ENCODE measurements at regions not wholly inside any gene's neighbourhood (a gene's known extent, or its start where the extent isn't known, plus 50 kb on each side); places are given as distances from the start of the nearest gene placed in this dataset.

DNA sequence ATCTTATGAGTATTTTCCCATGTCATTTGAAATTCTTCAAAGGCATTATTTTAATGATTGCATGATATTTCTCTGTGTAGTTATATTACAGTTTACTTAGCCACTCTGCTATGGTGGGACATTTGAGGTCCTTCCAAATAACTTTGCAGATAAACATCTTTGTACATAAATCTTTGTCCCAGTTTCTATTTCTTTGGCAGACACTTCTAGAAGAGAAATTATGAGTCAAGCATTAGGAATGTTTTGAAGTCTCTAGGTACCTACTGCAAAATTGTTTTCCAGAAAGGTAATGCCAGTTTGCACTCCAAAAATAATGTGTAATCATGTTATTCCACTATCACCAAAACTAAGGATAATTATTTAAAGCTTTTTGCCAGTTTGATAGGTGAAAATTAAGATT is 149.7 kb downstream of the EN1 start:
- H2AFZ ChIP-seq (ENCODE audit: control insufficient read depth, low read depth, low read length) = no peak overlapping the region
- in situ Hi-C loops (cut with MboI) (no loop called here), intact Hi-C loops (cut with micrococcal nuclease; ENCODE audit: unreplicated experiment) (no loop called here)
- RAD21 ChIA-PET (ENCODE audit: unreplicated experiment) = no interaction called here
- BruUV-seq (replicated peaks) = no TSS peak
- POLR2A ChIA-PET = no interaction called here
- ATAC-seq (no peak), DNase-seq (ENCODE audit: low read depth, low spot score) (no peak), FAIRE-seq (no peak)
- no peaks in the 10 kb centered on the region for H3K4me1 ChIP-seq (ENCODE audit: control insufficient read depth, insufficient read depth, low read length)
- H3K9ac ChIP-seq (ENCODE audit: control insufficient read depth, insufficient read depth, low read length) = no peak overlapping the region
- SMC1A ChIA-PET (ENCODE audit: uncharacterized antibody, unreplicated experiment) = no interaction called here
- no peak for TF ChIP-seq ATF7 (IDR thresholded peaks at IDR 0.05; ENCODE audit: low read depth)
- TF ChIP-seq, protein P1, sequence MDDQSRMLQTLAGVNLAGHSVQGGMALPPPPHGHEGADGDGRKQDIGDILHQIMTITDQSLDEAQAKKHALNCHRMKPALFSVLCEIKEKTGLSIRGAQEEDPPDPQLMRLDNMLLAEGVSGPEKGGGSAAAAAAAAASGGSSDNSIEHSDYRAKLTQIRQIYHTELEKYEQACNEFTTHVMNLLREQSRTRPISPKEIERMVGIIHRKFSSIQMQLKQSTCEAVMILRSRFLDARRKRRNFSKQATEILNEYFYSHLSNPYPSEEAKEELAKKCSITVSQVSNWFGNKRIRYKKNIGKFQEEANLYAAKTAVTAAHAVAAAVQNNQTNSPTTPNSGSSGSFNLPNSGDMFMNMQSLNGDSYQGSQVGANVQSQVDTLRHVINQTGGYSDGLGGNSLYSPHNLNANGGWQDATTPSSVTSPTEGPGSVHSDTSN (IDR thresholded peaks at IDR 0.05; ENCODE audit: insufficient replicate concordance, low read depth, low read length) = no peak
- TF ChIP-seq KLF5 (IDR thresholded peaks at IDR 0.05; ENCODE audit: partially characterized antibody) = no peak
- TF ChIP-seq GATAD2B (conservative IDR thresholded peaks at IDR 0.05; ENCODE audit: low read depth) = no peak
- TF ChIP-seq, protein P2, sequence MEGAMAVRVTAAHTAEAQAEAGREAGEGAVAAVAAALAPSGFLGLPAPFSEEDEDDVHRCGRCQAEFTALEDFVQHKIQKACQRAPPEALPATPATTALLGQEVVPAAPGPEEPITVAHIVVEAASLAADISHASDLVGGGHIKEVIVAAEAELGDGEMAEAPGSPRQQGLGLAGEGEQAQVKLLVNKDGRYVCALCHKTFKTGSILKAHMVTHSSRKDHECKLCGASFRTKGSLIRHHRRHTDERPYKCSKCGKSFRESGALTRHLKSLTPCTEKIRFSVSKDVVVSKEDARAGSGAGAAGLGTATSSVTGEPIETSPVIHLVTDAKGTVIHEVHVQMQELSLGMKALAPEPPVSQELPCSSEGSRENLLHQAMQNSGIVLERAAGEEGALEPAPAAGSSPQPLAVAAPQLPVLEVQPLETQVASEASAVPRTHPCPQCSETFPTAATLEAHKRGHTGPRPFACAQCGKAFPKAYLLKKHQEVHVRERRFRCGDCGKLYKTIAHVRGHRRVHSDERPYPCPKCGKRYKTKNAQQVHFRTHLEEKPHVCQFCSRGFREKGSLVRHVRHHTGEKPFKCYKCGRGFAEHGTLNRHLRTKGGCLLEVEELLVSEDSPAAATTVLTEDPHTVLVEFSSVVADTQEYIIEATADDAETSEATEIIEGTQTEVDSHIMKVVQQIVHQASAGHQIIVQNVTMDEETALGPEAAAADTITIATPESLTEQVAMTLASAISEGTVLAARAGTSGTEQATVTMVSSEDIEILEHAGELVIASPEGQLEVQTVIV (IDR thresholded peaks at IDR 0.05; ENCODE audit: borderline replicate concordance, partially characterized antibody) = no peak
- no peak for TF ChIP-seq JUND (IDR thresholded peaks at IDR 0.05; ENCODE audit: low read depth, low read length)
- TF ChIP-seq BMI1 (IDR thresholded peaks at IDR 0.05; ENCODE audit: borderline replicate concordance) = no peak
- no peak for TF ChIP-seq CREM (IDR thresholded peaks at IDR 0.05; ENCODE audit: low read depth)
- TF ChIP-seq, protein P3, sequence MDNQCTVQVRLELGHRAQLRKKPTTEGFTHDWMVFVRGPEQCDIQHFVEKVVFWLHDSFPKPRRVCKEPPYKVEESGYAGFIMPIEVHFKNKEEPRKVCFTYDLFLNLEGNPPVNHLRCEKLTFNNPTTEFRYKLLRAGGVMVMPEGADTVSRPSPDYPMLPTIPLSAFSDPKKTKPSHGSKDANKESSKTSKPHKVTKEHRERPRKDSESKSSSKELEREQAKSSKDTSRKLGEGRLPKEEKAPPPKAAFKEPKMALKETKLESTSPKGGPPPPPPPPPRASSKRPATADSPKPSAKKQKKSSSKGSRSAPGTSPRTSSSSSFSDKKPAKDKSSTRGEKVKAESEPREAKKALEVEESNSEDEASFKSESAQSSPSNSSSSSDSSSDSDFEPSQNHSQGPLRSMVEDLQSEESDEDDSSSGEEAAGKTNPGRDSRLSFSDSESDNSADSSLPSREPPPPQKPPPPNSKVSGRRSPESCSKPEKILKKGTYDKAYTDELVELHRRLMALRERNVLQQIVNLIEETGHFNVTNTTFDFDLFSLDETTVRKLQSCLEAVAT (IDR thresholded peaks at IDR 0.05) = no peak
- no peak for TF ChIP-seq SP1 (IDR thresholded peaks at IDR 0.05; ENCODE audit: low read depth, low read length)
- no peak for TF ChIP-seq MEF2B (IDR thresholded peaks at IDR 0.05; ENCODE audit: partially characterized antibody, poor library complexity, severe bottlenecking)
- no peak for TF ChIP-seq ZNF622 (IDR thresholded peaks at IDR 0.05)
- TF ChIP-seq, protein P4, sequence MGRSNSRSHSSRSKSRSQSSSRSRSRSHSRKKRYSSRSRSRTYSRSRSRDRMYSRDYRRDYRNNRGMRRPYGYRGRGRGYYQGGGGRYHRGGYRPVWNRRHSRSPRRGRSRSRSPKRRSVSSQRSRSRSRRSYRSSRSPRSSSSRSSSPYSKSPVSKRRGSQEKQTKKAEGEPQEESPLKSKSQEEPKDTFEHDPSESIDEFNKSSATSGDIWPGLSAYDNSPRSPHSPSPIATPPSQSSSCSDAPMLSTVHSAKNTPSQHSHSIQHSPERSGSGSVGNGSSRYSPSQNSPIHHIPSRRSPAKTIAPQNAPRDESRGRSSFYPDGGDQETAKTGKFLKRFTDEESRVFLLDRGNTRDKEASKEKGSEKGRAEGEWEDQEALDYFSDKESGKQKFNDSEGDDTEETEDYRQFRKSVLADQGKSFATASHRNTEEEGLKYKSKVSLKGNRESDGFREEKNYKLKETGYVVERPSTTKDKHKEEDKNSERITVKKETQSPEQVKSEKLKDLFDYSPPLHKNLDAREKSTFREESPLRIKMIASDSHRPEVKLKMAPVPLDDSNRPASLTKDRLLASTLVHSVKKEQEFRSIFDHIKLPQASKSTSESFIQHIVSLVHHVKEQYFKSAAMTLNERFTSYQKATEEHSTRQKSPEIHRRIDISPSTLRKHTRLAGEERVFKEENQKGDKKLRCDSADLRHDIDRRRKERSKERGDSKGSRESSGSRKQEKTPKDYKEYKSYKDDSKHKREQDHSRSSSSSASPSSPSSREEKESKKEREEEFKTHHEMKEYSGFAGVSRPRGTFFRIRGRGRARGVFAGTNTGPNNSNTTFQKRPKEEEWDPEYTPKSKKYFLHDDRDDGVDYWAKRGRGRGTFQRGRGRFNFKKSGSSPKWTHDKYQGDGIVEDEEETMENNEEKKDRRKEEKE (IDR thresholded peaks at IDR 0.05) = no peak
- TF ChIP-seq, protein P5, sequence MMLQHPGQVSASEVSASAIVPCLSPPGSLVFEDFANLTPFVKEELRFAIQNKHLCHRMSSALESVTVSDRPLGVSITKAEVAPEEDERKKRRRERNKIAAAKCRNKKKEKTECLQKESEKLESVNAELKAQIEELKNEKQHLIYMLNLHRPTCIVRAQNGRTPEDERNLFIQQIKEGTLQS (IDR thresholded peaks at IDR 0.05; ENCODE audit: borderline replicate concordance, extremely low read depth, low read depth, low read length) = no peak
- TF ChIP-seq EED (IDR thresholded peaks at IDR 0.05; ENCODE audit: low read depth) = no peak
- TF ChIP-seq PML (IDR thresholded peaks at IDR 0.05; ENCODE audit: low read length) = no peak
- TF ChIP-seq, protein P6, sequence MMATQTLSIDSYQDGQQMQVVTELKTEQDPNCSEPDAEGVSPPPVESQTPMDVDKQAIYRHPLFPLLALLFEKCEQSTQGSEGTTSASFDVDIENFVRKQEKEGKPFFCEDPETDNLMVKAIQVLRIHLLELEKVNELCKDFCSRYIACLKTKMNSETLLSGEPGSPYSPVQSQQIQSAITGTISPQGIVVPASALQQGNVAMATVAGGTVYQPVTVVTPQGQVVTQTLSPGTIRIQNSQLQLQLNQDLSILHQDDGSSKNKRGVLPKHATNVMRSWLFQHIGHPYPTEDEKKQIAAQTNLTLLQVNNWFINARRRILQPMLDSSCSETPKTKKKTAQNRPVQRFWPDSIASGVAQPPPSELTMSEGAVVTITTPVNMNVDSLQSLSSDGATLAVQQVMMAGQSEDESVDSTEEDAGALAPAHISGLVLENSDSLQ (IDR thresholded peaks at IDR 0.05) = no peak
- no peaks in the 10 kb centered on the region for H3K27me3 ChIP-seq (replicated peaks in 1 of 2; ENCODE audit: control insufficient read depth in 2 of 2, insufficient read depth in 2 of 2, low read length in 1 of 2)
- no peak overlapping the region for H3K4me3 ChIP-seq
- CTCF ChIA-PET = no interaction called here
- no peaks in the 10 kb centered on the region for H3K36me3 ChIP-seq (ENCODE audit: control insufficient read depth in 2 of 2, insufficient read depth in 2 of 2, low read length in 1 of 2)
- no peak overlapping the region for H3K27ac ChIP-seq (ENCODE audit: control insufficient read depth, insufficient read depth)
- H4K20me1 ChIP-seq (ENCODE audit: control insufficient read depth, insufficient read depth) = no peaks in the 10 kb centered on the region
- H3K79me2 ChIP-seq (ENCODE audit: control insufficient read depth, insufficient read depth, low read length) = no peaks in the 10 kb centered on the region
- no peak overlapping the region for H3K4me2 ChIP-seq (ENCODE audit: control insufficient read depth, insufficient read depth)
- H3K9me3 ChIP-seq (replicated peaks; ENCODE audit: control insufficient read depth, insufficient read depth, low read length) = no peaks in the 10 kb centered on the region

Measured in GM12878 (cell line).